Transverse colon (tissue), 4 donors: ENCODE measurements at regions not wholly inside any gene's neighbourhood (a gene's known extent, or its start where the extent isn't known, plus 50 kb on each side); places are given as distances from the start of the nearest gene placed in this dataset.

ENCODE experiments used
- EP300 ChIP-seq: sonication (generic); formaldehyde crosslinking; IDR thresholded peaks from one replicate; pipeline ENCODE4 v1.6.1; 2017; ENCODE audit warnings: antibody characterized with exemption, low read depth
- POLR2A ChIP-seq: fragments of 450-650 bp; IDR thresholded peaks from one replicate; pipeline ENCODE4 v1.6.1; 2016; ENCODE audit warnings: antibody characterized with exemption, mild to moderate bottlenecking, moderate library complexity
- POLR2AphosphoS5 ChIP-seq, 3 donors: sonication (generic); formaldehyde crosslinking; IDR thresholded peaks; one replicate each; pipeline ENCODE4 v1.6.1; 2016; ENCODE audit warnings: antibody characterized with exemption in 3 of 3
- TF ChIP-seq, protein P1 (sequence below), 5 experiments: fragments of 200-600 bp in 3 of 5; fragments of 450-650 bp in 2 of 5; sonication (generic) in 3 of 5; IDR thresholded peaks; 1 replicate in 2 of 5; 2 replicates in 3 of 5; pipeline ENCODE4 v1.5.1; 2016 to 2017; ENCODE audit warnings: antibody characterized with exemption in 5 of 5, inconsistent platforms in 3 of 5, mild to moderate bottlenecking in 2 of 5, moderate library complexity in 1 of 5

DNA sequence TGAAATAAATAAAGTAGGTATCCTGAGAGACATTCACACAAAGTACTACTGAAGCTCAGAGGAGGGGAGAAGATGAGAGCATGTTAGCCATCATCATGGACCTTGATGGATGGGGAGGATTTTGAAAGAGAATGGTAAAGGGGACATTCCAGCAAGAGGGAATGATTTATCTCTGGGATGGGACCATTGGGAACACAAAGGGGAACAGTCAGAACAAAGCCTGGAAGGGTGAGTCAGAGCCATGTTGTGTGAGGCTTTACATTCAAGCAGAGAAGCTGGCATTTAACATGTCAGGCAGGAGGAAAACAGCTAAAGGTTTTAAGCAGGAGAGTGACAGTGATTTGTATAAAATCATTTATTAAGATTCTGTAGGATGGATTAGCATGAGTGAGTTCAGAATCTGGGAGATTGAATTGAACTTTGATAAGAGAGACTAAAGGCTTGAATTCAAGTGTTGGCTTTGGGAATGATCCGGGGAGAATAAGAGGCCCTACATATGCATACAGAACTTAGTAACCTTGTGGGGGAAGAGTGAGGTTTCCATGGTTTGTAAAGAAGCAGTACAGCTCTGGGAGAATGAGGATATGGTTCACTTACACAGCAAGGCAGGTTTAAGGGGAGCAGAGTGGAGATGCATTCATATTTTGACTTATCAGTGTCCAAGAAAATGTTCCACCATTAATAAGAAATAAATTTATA, 174.4 kb downstream of the SYT10 start:
- TF ChIP-seq, protein P1, sequence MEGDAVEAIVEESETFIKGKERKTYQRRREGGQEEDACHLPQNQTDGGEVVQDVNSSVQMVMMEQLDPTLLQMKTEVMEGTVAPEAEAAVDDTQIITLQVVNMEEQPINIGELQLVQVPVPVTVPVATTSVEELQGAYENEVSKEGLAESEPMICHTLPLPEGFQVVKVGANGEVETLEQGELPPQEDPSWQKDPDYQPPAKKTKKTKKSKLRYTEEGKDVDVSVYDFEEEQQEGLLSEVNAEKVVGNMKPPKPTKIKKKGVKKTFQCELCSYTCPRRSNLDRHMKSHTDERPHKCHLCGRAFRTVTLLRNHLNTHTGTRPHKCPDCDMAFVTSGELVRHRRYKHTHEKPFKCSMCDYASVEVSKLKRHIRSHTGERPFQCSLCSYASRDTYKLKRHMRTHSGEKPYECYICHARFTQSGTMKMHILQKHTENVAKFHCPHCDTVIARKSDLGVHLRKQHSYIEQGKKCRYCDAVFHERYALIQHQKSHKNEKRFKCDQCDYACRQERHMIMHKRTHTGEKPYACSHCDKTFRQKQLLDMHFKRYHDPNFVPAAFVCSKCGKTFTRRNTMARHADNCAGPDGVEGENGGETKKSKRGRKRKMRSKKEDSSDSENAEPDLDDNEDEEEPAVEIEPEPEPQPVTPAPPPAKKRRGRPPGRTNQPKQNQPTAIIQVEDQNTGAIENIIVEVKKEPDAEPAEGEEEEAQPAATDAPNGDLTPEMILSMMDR (IDR thresholded peaks at IDR 0.05): no peak
- TF ChIP-seq POLR2A: no peak
- TF ChIP-seq EP300: no peak
- no peak for TF ChIP-seq POLR2AphosphoS5 (IDR thresholded peaks at IDR 0.05)
